VCaP (cell line): ENCODE measurements at regions not wholly inside any gene's neighbourhood (a gene's known extent, or its start where the extent isn't known, plus 50 kb on each side); places are given as distances from the start of the nearest gene placed in this dataset.

ENCODE experiments used
- H3K27ac ChIP-seq: fragments of 450-650 bp; 2 replicates; pipeline ENCODE4 v1.5.1; 2017
- CTCF ChIP-seq: fragments of 450-650 bp; conservative IDR thresholded peaks from 2 replicates; pipeline ENCODE4 v1.5.1; 2017; ENCODE audit warnings: mild to moderate bottlenecking, moderate library complexity

- no peak overlapping the region for H3K27ac ChIP-seq
- no peak for TF ChIP-seq CTCF
Observed at GRCh38 chr6:119584088-119584487, 234.5 kb upstream of the MAN1A1 start.

DNA sequence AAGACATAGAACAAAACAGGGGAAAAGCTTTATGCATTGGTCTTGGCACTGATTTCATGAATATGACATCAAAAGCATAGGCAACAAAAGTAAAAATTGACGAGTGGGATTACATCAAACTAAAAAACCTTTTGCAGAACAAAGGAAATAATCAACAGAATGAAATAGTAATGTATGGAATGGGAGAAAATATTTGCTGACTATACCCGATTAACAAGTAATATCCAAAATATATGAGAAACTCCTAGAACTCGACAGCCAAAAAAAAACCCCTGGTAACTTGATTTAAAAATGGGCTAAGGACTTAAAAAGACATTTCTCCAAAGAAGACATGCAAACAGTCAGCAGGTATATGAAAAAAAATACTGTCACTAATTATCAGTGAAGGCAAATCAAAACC lies 231.7 kb upstream of the MAN1A1 start:
- TF ChIP-seq CTCF, result no peak
- H3K27ac ChIP-seq, result no peak overlapping the region

GRCh38 chr6:119575721-119576120 lies 226.2 kb upstream of the MAN1A1 start:
- no peak overlapping the region for H3K27ac ChIP-seq
- no peak for TF ChIP-seq CTCF

GRCh38 chr6:119568580-119568979 lies 219.0 kb upstream of the MAN1A1 start:
- no peak for TF ChIP-seq CTCF

GRCh38 chr6:119566546-119567260 lies 217.1 kb upstream of the MAN1A1 start:
- TF ChIP-seq CTCF, result no peak
- H3K27ac ChIP-seq, result no peak overlapping the region

More at GRCh38 chr6:119568580-119568979, 219.0 kb upstream of the MAN1A1 start:
- no peak overlapping the region for H3K27ac ChIP-seq

GRCh38 chr6:119565893-119566292 lies 216.3 kb upstream of the MAN1A1 start:
- TF ChIP-seq CTCF, result no peak
- no peak overlapping the region for H3K27ac ChIP-seq

GRCh38 chr6:119562168-119562567 lies 212.6 kb upstream of the MAN1A1 start:
- H3K27ac ChIP-seq, result no peak overlapping the region
- no peak for TF ChIP-seq CTCF
